K562 (cell line): ENCODE measurements at regions not wholly inside any gene's neighbourhood (a gene's known extent, or its start where the extent isn't known, plus 50 kb on each side); places are given as distances from the start of the nearest gene placed in this dataset.

Experiments used
- SRF ChIP-seq, 2 experiments: fragments of 250-450, 450-650 bp in 1 of 2; sonication (Bioruptor Pico) in 1 of 2; sonication (generic) in 1 of 2; formaldehyde crosslinking; IDR thresholded peaks; 2 replicates each; pipeline versions ENCODE4 v1.5.0 to v1.5.1; 2020 to 2022; ENCODE audit warnings: mild to moderate bottlenecking in 1 of 2, missing genetic modification reagents in 1 of 2
- TAF1 ChIP-seq: IDR thresholded peaks from 2 replicates; pipeline ENCODE4 v1.6.1; 2011; ENCODE audit warnings: mild to moderate bottlenecking, low read length, moderate library complexity; ENCODE audit not compliant: insufficient read depth, control insufficient read depth, severe bottlenecking; ENCODE audit errors: extremely low read depth
- TF ChIP-seq, protein P1 (sequence below), 3 experiments: IDR thresholded peaks in 2 of 3; conservative IDR thresholded peaks in 1 of 3; 2 replicates each; pipeline ENCODE4 v1.5.1; 2011 to 2012; ENCODE audit warnings: low read length in 3 of 3, mild to moderate bottlenecking in 3 of 3, control low read depth in 2 of 3, improper control_type of control experiment in 1 of 3, inconsistent platforms in 1 of 3, low read depth in 1 of 3, mixed read lengths in 1 of 3, moderate library complexity in 1 of 3; ENCODE audit not compliant: insufficient read depth in 2 of 3
- TF ChIP-seq, protein P2 (sequence below): IDR thresholded peaks from 2 replicates; pipeline ENCODE4 v1.6.1; 2016; ENCODE audit warnings: missing genetic modification characterization, missing compliant biosample characterization
- TF ChIP-seq, protein P3 (sequence below): sonication (generic); formaldehyde crosslinking; IDR thresholded peaks from 2 replicates; pipeline ENCODE4 v1.8.1; 2023; ENCODE audit warnings: mild to moderate bottlenecking, missing genetic modification reagents, moderate library complexity

DNA sequence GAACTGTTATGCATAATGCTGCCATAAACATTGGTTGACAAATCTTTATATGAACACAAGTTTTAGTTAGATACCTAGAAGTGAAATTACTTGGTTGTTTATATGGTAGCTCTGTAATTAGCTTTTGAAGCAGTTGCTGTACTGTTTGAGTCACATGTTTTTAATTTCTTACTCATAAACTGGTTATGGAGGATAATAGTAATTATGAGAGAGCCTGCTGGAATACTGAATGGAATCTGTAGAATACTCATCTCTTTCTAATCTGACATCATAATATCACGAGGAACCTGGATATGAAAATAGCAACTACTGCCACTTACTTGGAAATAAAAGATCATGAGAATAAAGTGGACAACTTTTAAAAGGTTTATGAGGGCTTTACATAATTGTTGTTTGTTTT lies 509.2 kb downstream of the CETN3 start:
- TF ChIP-seq, protein P1, sequence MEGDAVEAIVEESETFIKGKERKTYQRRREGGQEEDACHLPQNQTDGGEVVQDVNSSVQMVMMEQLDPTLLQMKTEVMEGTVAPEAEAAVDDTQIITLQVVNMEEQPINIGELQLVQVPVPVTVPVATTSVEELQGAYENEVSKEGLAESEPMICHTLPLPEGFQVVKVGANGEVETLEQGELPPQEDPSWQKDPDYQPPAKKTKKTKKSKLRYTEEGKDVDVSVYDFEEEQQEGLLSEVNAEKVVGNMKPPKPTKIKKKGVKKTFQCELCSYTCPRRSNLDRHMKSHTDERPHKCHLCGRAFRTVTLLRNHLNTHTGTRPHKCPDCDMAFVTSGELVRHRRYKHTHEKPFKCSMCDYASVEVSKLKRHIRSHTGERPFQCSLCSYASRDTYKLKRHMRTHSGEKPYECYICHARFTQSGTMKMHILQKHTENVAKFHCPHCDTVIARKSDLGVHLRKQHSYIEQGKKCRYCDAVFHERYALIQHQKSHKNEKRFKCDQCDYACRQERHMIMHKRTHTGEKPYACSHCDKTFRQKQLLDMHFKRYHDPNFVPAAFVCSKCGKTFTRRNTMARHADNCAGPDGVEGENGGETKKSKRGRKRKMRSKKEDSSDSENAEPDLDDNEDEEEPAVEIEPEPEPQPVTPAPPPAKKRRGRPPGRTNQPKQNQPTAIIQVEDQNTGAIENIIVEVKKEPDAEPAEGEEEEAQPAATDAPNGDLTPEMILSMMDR (IDR thresholded peaks at IDR 0.05 in 2 of 3, conservative IDR thresholded peaks at IDR 0.05 in 1 of 3; ENCODE audit: insufficient read depth in 2 of 3, low read depth in 1 of 3, low read length in 3 of 3), result no peak
- TF ChIP-seq, protein P2, sequence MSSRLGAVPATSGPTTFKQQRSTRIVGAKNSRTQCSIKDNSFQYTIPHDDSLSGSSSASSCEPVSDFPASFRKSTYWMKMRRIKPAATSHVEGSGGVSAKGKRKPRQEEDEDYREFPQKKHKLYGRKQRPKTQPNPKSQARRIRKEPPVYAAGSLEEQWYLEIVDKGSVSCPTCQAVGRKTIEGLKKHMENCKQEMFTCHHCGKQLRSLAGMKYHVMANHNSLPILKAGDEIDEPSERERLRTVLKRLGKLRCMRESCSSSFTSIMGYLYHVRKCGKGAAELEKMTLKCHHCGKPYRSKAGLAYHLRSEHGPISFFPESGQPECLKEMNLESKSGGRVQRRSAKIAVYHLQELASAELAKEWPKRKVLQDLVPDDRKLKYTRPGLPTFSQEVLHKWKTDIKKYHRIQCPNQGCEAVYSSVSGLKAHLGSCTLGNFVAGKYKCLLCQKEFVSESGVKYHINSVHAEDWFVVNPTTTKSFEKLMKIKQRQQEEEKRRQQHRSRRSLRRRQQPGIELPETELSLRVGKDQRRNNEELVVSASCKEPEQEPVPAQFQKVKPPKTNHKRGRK (tag), result no peak
- TF ChIP-seq, protein P3, sequence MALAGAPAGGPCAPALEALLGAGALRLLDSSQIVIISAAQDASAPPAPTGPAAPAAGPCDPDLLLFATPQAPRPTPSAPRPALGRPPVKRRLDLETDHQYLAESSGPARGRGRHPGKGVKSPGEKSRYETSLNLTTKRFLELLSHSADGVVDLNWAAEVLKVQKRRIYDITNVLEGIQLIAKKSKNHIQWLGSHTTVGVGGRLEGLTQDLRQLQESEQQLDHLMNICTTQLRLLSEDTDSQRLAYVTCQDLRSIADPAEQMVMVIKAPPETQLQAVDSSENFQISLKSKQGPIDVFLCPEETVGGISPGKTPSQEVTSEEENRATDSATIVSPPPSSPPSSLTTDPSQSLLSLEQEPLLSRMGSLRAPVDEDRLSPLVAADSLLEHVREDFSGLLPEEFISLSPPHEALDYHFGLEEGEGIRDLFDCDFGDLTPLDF (CRISPR knock-in tag), result no peak
- no peak for TF ChIP-seq SRF (CRISPR knock-in tag; IDR thresholded peaks at IDR 0.05)
- TF ChIP-seq TAF1, result no peak
